COLO668 (cell line): ENCODE measurements at regions not wholly inside any gene's neighbourhood (a gene's known extent, or its start where the extent isn't known, plus 50 kb on each side); places are given as distances from the start of the nearest gene placed in this dataset.

Experiments
- DNase-seq: peaks from one replicate; lab custom pipeline; 2025; ENCODE audit not compliant: unreplicated experiment; lab: John Stamatoyannopoulos, UW

- peak; percentile 48 for DNase-seq
Measured at GRCh38 chr9:90012949-90013348, 408.1 kb downstream of the GADD45G start.

- DNase-seq: no peak
Measured at GRCh38 chr9:90013778-90014177, 409.0 kb downstream of the GADD45G start.

- DNase-seq: no peak
Measured at GRCh38 chr9:90014421-90014820, 409.6 kb downstream of the GADD45G start.

DNA sequence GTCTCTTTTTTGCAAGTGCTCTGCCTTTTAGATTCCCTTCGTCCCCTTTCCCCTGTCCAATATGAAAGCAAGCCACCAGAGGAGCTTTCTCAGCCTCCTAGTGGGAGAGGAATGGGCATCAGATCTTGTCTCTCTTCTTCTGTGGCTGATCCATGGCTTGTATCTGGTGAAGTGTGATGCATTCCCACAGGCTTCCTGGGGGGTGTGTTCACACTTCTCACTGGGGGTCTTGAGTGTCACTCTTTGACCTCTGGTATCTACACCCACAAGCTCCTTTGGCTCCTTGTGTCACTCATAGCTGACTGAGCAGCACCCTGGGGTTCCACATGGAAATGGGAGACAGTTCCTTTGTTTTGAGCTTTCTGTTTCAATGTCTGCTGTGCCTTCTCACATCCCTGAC is 411.5 kb downstream of the GADD45G start:
- no peak for DNase-seq

DNA sequence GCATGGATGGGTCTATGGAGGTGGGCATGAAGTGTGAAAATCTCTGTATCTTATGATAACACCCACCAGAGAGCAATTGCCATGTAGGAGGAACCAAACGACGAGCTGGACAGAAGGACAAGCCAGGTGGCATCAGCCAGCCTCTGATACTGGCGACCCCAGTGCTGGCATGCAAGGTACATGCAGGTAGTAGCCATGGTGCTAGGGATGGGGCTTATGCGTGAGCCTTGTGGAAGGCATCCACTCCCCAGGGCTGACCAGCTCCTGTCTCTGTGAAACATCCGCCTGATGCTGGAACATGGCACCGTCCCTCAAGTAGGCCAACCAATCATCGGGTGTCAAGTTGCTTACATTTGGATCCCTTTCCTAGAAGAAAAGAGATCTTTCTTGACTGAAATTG is 412.9 kb downstream of the GADD45G start:
- DNase-seq: no peak

- no peak for DNase-seq
Measured at GRCh38 chr9:90018688-90019087, 413.9 kb downstream of the GADD45G start.

DNA sequence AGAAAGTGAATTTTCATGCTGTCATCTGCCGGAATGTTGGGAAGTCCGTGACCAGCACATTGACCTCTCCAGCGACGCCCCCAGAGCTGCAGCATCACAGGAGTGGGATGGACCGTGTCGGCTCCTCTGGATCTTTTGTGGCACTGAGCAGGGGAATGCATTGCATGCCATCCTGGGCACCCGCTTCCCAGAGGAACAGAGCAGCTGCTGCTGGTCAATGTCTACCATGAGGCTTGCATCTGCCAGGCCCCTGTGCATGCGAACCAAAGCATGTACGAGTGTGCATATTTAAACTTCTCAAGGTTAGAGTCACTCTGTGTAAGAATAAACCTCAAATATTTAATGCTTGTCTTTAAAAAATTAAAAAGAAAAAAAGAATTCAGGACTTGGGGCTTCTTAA is 414.8 kb downstream of the GADD45G start:
- DNase-seq: no peak

DNA sequence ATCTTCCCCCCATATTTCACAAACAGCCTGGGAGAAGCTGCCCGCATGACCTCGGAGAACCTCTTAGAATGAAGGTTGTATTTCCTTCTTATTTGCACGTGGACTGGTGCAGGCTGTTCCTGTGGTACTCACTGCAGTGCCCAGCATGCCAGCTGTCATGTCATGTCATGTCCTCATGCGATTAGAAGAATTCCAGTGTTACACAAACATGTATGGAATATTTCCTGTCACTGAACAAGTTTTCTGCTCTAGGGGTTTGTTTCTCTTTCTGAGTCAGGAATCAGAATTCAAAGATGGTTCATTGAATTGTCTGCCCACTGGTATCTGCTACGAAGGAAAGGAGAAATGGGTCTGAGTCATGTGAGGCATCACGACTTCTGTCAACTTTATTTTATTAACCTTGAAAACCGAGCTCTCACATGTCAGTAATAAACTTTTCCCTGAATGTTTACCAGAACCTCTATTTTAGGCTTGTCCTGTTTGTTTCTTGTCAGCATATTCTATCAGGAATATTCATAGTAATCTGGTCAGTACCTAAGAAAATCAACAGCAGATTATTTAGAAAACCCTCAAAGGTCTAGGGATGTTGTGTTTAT is 415.6 kb downstream of the GADD45G start:
- no peak for DNase-seq

- no peak for DNase-seq
Measured at GRCh38 chr9:90021216-90021906, 416.5 kb downstream of the GADD45G start.

- no peak for DNase-seq
Measured at GRCh38 chr9:90022474-90022873, 417.7 kb downstream of the GADD45G start.

DNA sequence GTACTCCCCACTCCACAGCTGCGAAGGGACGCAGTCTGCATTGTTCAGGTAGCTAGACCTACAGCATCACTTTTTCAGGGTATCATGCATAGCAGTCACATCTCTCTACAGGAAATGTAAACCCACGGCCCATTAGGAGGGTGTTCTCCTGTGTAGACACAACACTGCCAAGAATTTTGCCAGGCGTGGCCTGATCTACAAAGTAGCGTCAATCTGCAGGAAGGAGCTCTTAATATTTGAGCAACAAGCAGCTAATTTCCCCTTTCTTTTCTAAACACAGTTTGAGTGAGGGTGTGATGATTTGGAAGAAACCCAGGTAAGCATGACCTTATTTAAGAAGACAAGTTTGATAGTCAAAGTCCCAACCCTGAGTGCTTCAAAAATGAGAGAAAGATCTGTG is 419.0 kb downstream of the GADD45G start:
- DNase-seq: no peak

- DNase-seq: no peak
Measured at GRCh38 chr9:90024409-90024808, 419.6 kb downstream of the GADD45G start.

DNA sequence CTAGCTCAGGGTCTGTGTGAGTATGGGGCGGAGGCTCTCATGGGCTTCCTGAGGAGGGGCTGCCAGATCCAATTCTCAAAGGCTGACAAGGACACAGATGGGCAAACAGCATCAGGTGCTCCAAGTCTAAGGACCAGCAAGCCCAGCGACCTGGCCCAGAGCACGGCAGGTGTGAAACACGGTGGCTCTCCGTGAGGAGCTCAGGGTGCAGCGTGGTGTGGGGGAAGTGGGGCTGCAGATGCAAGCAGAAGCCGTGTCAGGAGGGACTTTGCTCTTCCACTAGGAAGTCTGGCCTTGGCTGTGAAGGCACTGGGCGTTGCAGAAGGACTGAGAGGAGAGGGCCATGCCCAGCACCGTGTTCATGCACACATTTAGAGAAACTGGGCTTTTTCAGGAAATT is 420.0 kb downstream of the GADD45G start:
- DNase-seq: no peak

DNA sequence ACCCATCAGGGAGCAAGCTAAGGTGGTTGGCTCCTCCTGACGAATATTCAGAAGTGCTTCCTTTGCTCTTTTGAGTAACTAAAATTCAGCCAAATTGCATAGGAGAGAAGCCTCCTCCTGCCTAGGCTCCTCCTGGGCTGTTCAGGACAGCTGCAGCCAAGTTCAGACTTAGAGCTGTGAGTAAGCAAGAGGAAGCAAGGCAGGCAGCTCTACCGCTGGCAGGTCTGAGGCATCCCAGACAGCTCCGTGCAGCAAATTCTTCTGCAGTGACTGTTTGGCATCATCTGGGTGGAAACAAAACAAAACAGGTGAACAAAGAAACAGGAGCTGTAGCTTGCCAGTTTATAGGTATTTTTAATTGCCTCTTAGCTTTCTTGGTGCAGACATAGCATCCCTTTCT is 421.0 kb downstream of the GADD45G start:
- DNase-seq: no peak

DNA sequence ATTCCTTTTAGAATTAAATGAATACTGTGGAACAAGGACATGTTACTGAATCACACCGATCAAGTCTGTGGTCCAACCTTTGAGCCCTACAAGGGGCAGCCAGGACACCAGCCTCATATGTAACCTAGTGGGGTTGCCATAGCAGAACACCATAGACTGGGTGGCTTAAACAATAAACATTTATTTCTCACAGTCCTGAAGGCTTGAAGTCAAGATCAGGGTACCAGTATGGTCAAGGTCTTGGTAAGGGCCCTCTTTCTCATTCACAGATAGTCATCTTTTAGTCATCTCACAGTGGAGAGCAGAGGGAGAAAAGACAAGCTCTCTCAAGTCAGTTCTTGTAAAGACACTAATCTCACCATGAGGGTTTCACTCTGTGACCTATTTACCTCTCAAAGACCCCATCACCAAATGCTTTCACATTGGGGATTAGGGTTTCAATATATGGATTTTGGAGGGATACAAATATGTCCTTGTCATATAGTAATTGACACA is 422.5 kb downstream of the GADD45G start:
- no peak for DNase-seq

DNA sequence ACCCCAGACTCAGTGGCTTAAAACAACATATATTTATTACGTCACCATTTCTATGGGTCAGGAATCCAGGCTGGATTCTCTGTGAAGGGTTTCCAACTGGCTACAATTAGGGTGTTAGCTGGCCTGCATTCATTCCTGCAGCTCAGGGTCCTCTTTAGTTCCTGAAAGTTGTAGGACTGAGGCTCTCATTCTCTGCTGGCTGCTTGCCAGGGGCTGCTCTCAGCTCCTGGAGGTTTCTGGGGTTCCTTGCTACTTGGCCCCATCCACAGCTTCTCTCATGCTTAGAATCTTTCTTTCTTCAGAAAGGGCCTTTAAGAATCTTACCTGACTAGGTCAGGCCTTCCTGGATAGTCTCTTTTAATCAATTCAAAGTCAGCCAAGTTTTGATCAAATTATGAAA is 424.6 kb downstream of the GADD45G start:
- DNase-seq: no peak

DNA sequence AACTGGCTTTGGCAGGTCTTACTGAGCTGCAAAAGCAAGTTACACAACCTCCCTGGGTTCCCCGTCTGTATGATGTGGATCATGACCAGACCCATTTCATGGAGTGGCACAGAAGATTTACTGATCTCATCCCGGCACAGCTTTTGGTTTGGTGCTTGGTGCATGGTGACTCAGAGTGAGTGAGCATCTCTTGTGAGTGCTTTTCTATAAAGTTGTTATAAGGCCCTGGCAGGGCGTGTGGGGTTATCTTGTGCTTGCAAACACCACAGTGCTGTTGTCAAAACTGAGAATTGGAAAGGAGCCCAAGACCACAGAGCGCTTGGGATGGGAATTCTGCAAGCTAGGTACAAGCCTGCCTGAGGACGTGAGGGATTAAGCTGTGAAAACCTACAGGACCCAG is 425.2 kb downstream of the GADD45G start:
- DNase-seq: no peak

DNA sequence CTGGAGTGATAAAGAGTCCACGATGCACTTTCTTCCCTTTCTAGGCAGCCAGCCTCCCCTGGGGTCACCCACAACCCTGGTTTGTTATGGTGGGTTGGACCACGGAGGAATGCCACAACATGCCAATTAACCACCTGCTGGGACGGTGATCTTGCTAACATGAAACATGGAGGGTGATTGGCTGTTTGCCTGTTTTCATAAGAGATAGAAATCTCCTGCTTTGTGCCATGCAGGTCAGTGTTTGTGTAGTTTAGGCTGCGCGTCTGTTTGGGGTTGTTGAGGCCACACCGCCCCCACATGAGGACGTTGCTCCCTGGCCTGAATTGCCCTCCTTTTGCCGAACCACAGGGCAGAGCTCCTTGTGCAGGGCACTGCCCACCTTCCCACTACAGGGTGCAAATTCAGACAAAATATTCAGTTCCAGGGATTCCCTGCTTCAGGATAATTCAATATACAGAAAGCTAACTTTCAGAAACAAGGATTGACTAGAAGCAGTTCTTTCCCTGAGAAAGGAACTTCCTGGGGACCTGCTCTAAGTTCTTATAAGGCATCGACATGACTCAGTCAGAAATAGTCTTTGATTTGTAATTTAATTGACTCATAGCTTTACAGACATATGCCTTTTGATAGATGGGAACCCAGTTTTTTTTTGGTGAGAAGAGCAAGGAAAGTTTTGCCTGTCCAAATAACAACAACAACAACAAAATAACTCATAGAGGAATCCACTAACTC is 427.6 kb downstream of the GADD45G start:
- DNase-seq: no peak

DNA sequence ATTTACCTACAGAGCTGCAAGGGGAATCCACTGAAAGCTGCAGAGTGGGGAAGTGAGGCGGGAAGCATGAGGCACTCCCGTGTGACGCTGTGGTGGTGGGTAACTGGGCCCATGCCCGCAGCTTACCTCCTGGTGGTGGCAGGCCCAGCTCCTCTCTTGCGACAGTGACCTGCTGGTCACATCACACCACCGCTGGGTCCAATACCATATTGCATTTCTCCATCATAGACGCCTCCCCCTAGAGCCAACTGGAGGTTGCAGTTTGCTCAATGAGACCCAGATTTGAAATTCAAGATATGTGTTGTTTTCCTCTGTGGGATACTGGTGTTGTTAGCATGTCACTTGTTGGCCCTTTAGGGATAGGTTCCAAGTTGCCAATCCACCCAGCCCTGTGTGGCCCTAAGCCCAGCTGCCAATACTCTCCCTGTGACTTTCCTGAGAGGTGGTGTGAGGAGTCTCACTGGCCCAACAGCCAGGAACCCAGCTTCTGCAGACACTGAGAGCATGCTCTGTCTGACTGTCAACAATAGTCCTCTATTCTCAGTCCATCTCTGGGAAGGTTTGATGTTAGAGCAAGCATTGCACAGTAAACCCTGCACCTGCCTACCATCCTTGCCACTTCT is 428.3 kb downstream of the GADD45G start:
- DNase-seq: no peak

- no peak for DNase-seq
Measured at GRCh38 chr9:90034071-90034470, 429.3 kb downstream of the GADD45G start.

- DNase-seq: no peak
Measured at GRCh38 chr9:90035471-90035870, 430.7 kb downstream of the GADD45G start.
